ENCODE measurements at regions not wholly inside any gene's neighbourhood (a gene's known extent, or its start where the extent isn't known, plus 50 kb on each side); places are given as distances from the start of the nearest gene placed in this dataset.
"Not testable (repeated sequence)": the region's sequence is repeated elsewhere in the genome, so short reads cannot be mapped to it uniquely, and the experiment has no call there.

- Histone ChIP-seq H3K9me3 (ENCODE audit: low read length) (no peaks in the 10 kb centered on the region), H3K4me2 (ENCODE audit: low read length) (no peak overlapping the region), H3F3A (ENCODE audit: insufficient read depth, low read length, poor library complexity, severe bottlenecking) (no peaks in the 10 kb centered on the region), H3K9ac (ENCODE audit: low read length) (no peak overlapping the region), H3K79me2 (replicated peaks; ENCODE audit: insufficient read depth, low read length) (no peaks in the 10 kb centered on the region), H4K20me1 (ENCODE audit: insufficient read depth) (no peaks in the 10 kb centered on the region), H3K4me3 (ENCODE audit: low read length) (no peak overlapping the region), H2AFZ (ENCODE audit: low read depth, low read length) (no peak overlapping the region), H3K36me3 (ENCODE audit: insufficient read depth, low read length) (no peaks in the 10 kb centered on the region), H3K9me2 (ENCODE audit: insufficient read depth, low read length) (no peaks in the 10 kb centered on the region), H3K27me3 (ENCODE audit: insufficient read depth, low read depth, low read length) (peaks cover 3% of the 10 kb centered on the region), H3K27ac (ENCODE audit: low read length) (no peak overlapping the region)
- TF ChIP-seq RAD21 (conservative IDR thresholded peaks at IDR 0.05) (no peak), EP300 (conservative IDR thresholded peaks at IDR 0.05; ENCODE audit: poor library complexity, severe bottlenecking) (no peak), EZH2 (IDR thresholded peaks at IDR 0.05; ENCODE audit: borderline replicate concordance, insufficient read depth, low read length, poor library complexity, severe bottlenecking) (no peak), SMC3 (conservative IDR thresholded peaks at IDR 0.05; ENCODE audit: poor library complexity) (no peak), CTCF (IDR thresholded peaks at IDR 0.05; ENCODE audit: poor library complexity, severe bottlenecking) (no peak), POLR2AphosphoS5 (IDR thresholded peaks at IDR 0.05) (no peak), MXI1 (conservative IDR thresholded peaks at IDR 0.05; ENCODE audit: poor library complexity, severe bottlenecking) (no peak), REST (IDR thresholded peaks at IDR 0.05; ENCODE audit: borderline replicate concordance) (no peak), TAF1 (IDR thresholded peaks at IDR 0.05; ENCODE audit: low read depth) (no peak)
Measured at GRCh38 chr22:22193923-22194322, 50.7 kb upstream of the VPREB1 start.

- not testable (repeated sequence) for H3K27ac ChIP-seq (ENCODE audit: low read length); H3K9me3 ChIP-seq (ENCODE audit: low read length); H3F3A ChIP-seq (ENCODE audit: insufficient read depth, low read length, poor library complexity, severe bottlenecking); H3K9ac ChIP-seq (ENCODE audit: low read length); H3K36me3 ChIP-seq (ENCODE audit: insufficient read depth, low read length); H3K9me2 ChIP-seq (ENCODE audit: insufficient read depth, low read length); H3K27me3 ChIP-seq (ENCODE audit: insufficient read depth, low read depth, low read length); H3K4me2 ChIP-seq (ENCODE audit: low read length); H3K4me3 ChIP-seq (ENCODE audit: low read length); H2AFZ ChIP-seq (ENCODE audit: low read depth, low read length); H3K79me2 ChIP-seq (replicated peaks; ENCODE audit: insufficient read depth, low read length); H4K20me1 ChIP-seq (ENCODE audit: insufficient read depth)
Measured at GRCh38 chr22:22193462-22193861, 51.1 kb upstream of the VPREB1 start.

GRCh38 chr22:22193006-22193405 is 51.6 kb upstream of the VPREB1 start:
- not testable (repeated sequence) for H3K27me3 ChIP-seq (ENCODE audit: insufficient read depth, low read depth, low read length); H2AFZ ChIP-seq (ENCODE audit: low read depth, low read length)

GRCh38 chr22:22189796-22190195 is 54.8 kb upstream of the VPREB1 start:
- H4K20me1 ChIP-seq (ENCODE audit: insufficient read depth); H3K27me3 ChIP-seq (ENCODE audit: insufficient read depth, low read depth, low read length): not testable (repeated sequence)

More at GRCh38 chr22:22193006-22193405, 51.6 kb upstream of the VPREB1 start:
- not testable (repeated sequence) for H3K9me3 ChIP-seq (ENCODE audit: low read length); H3K9me2 ChIP-seq (ENCODE audit: insufficient read depth, low read length); H3K4me3 ChIP-seq (ENCODE audit: low read length); H3K27ac ChIP-seq (ENCODE audit: low read length); H3F3A ChIP-seq (ENCODE audit: insufficient read depth, low read length, poor library complexity, severe bottlenecking); H3K4me2 ChIP-seq (ENCODE audit: low read length); H4K20me1 ChIP-seq (ENCODE audit: insufficient read depth); H3K9ac ChIP-seq (ENCODE audit: low read length); H3K36me3 ChIP-seq (ENCODE audit: insufficient read depth, low read length); H3K79me2 ChIP-seq (replicated peaks; ENCODE audit: insufficient read depth, low read length)

GRCh38 chr22:22187863-22188262 is 56.7 kb upstream of the VPREB1 start:
- H3K36me3 ChIP-seq (ENCODE audit: insufficient read depth, low read length); H3K9me2 ChIP-seq (ENCODE audit: insufficient read depth, low read length); H3K27ac ChIP-seq (ENCODE audit: low read length); H3K79me2 ChIP-seq (replicated peaks; ENCODE audit: insufficient read depth, low read length); H3K4me3 ChIP-seq (ENCODE audit: low read length); H2AFZ ChIP-seq (ENCODE audit: low read depth, low read length); H3K9me3 ChIP-seq (ENCODE audit: low read length); H4K20me1 ChIP-seq (ENCODE audit: insufficient read depth); H3F3A ChIP-seq (ENCODE audit: insufficient read depth, low read length, poor library complexity, severe bottlenecking); H3K9ac ChIP-seq (ENCODE audit: low read length); H3K4me2 ChIP-seq (ENCODE audit: low read length): not testable (repeated sequence)
- peaks cover 15% of the 10 kb centered on the region for H3K27me3 ChIP-seq (ENCODE audit: insufficient read depth, low read depth, low read length)

More at GRCh38 chr22:22189796-22190195, 54.8 kb upstream of the VPREB1 start:
- H3K9ac ChIP-seq (ENCODE audit: low read length); H3K9me3 ChIP-seq (ENCODE audit: low read length); H3K9me2 ChIP-seq (ENCODE audit: insufficient read depth, low read length); H3K36me3 ChIP-seq (ENCODE audit: insufficient read depth, low read length); H3F3A ChIP-seq (ENCODE audit: insufficient read depth, low read length, poor library complexity, severe bottlenecking); H3K4me2 ChIP-seq (ENCODE audit: low read length); H3K79me2 ChIP-seq (replicated peaks; ENCODE audit: insufficient read depth, low read length); H3K4me3 ChIP-seq (ENCODE audit: low read length); H2AFZ ChIP-seq (ENCODE audit: low read depth, low read length); H3K27ac ChIP-seq (ENCODE audit: low read length): not testable (repeated sequence)
